ENCODE measurements at regions not wholly inside any gene's neighbourhood (a gene's known extent, or its start where the extent isn't known, plus 50 kb on each side); places are given as distances from the start of the nearest gene placed in this dataset.
"Not testable (repeated sequence)": the region's sequence is repeated elsewhere in the genome, so short reads cannot be mapped to it uniquely, and the experiment has no call there.

DNA sequence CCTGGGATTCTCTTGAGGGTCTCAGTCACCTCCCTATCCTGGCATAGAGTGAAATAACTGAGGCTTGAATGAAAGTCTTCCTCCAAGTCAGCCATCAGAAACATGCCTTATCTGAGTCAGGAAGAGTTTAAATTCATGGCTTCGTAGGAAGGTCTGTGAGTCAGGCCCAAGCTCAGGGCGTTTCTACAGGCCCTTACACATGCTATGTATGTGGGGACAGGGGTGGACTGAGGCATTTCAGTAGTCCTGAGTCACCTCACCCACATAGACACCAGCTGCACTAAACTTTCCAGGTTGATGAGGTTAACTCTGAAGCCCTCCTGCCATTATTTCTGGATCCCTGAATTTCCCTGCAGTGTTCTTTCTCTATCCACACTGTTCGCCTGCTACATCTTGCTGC is 134.6 kb upstream of the RCN1 start:
- DNase-seq, result no peak

DNA sequence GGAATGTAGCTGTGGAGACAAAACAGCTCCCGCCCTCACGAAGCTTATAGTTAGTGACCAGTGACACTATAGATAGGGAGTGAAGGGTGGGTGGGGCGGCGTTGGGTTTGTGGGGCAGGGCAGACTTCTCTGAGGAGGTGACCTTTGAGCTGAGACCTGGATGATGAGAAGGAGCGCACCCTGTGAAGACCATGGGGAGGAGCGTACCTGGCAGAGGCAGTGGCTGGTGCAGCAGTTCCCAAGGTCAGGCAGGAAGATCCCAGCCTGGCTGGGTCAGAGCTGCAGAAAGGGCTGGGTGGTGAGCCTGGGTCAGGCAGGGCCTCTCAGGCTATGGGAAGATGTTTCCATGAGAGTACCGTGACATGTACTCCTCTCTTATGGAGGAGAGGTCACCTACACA is 135.0 kb upstream of the RCN1 start:
- DNase-seq, result no peak

DNA sequence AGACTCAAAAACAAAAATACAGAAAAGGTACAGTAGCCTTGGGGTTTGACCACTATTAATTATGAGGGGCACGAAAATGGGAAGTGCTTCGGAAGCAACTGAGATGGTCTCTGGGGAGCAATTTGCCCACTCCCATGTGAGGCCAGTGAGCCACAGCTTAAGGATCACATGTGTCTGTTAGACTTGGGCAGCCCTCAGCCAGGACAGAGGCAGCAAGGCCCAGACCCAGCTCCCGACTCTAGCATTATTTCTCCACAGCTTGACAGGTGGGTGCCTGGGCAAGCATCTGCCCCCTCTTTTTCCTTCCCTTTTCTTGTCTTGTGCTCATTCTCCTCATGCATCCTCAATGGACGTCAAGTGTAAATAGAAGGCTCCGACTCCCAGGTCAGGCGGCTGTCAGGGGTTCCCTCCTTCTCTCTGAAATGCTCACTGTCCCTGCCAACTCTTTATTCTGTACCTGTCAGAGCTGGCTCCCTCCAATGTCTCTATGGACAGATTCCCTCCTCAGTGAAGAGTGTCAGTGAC is 137.0 kb upstream of the RCN1 start:
- DNase-seq, result no peak

DNA sequence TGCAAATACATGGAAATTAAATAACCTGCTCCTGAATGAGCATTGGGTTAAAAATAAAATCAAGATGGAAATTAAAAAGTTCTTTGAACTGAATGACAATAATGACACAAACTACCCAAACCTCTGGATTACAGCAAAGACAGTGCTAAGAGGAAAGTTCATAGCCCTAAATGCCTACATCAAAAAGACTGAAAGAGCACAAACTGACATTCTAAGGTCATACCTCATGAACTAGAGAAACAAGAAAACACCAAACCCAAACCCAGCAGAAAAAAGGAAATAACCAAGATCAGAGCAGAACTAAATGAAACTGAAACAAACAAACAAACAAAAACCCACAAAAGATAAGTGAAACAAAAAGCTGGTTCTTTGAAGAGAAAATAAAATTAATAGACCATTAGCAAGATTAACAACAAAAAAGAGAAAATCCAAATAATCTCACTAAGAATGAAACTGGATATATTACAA is 138.6 kb upstream of the PAX6 start:
- DNase-seq, result not testable (repeated sequence)

DNA sequence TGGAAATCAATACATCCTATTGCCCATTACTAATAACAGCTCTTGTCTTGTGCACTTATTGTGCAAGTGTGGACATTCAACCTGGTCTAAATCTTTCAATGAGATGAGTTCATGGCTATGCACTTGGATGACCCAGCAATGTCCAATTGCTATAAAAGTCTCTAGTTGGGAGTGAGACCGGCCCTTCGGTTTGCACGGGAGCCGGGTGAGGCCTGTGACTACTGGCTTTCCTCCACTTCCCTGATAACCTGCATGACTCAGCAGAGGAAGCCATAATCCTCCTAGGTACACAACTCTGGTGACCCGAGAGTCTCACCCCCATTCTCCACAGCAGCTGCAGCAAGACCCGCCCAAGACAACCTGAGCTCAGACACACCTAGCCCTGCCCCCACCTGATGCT is 135.9 kb upstream of the PAX6 start:
- DNase-seq, result no peak

DNA sequence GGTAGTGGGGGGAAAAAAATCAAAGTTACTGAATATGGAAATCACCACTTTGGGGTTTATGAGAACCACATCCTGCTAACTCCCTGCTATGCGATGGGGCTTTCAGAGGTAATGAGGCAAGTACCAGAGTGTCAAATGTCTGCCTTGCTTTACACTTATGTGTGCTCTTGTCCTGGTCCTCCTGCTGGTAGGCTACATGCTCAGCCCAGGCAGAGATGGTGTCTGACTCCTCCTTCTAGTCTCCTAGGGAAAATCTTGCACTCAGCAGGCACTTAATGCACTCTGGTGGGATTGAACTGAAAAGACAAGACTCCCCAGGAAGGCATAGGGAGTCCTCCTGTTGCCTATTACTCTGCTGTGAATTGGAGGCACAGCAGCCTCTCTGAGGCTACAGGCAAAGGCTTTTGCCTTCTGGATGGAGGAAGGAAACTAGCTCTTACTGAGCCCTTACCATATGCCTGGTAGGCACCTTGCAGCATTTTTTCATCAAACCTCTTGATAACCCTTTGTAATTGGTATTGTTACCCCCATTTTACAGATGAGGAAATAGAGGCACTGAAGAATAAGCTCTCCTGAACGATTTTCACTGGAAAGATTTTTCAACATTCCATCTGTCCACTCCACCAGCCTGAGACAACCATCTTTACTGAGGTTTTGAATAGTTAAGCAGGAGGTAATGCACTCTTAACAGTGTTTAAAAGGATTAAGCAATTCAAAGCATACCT is 132.1 kb upstream of the PAX6 start:
- DNase-seq, result no peak

DNA sequence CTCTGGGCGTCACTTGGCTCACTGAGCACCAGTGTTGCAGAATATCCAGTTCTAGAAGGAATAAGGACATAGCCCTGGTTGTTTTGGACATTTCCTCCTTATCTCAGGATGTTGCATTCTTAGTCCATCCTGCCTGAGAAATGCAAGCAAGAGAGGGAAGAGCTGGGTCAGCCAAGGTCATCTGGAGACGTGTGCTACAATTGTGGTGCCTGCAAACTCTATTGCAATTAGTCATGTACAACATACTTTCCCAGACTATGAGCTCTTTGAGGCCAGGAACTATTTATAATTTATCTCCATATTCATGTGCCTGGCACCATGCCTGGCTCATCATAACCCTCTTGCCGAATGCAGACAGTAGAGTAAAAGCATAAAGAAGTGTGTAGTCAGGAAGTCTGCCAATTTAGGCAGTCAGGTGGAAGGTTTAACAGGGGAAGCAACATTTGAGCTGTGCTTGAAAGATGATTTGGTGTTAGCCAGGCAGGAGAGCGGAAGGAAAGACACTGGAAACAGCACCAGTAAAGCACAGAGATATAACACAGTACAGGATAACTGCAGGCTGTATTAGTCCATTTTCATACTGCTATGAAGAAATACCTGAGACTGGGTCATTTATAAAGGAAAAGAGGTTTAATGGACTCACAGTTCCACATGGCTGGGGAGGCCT is 129.4 kb upstream of the PAX6 start:
- no peak for DNase-seq

DNA sequence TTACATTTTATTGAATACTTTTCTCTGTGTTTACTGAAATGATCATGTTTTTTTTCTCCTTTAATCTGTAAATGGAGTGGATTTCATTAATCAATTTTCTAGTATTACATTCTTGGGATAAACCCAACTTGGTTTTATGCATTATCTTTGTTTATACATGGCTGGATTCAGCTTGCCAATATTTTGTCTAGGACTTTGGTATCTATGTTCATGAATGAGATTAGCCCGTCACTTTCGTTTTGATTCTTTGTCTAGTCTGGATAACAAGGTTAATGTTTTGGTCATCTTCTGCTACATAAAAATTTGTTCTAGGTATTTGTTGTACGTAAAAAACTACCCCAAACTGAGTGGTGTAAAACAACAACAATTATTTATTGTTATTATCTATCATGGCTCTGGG is 127.9 kb upstream of the PAX6 start:
- DNase-seq, result no peak

DNA sequence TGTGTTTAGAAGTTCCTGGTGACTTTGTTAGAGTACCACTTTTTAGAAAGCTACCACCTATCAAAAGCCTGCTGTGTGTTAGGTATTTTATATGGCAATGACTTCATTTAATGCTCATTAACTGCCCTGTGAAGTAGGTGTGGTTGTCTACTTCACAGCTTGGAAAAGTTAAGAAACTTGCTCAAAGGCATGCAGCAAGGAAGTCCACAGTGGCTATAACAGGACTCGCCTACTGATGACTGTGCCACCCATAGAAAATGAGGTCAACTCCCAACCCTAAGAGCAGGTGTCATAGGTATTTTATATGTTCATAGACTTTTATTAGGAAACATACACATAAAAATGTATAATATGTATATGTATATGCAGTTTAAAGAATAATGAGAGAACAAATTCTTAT is 125.2 kb upstream of the PAX6 start:
- DNase-seq, result no peak

DNA sequence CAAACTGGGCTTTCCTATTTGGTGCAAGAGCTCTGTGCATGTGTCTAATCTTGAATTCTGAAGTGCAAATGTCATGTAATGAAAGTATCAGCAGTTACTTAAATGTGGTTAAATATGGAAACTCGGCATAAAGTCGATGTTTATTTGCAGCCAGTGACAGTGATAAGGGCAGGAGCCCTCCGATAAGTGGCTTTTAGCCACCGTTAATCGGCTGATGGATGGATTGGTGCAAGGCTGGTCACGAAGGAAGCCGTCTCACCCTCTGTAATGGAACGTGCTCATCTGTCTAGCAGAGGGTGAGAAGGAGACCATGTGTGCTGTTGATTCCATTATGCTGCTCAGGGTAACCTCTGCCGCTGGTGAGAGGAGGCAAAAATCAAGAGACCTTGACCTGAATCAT is 121.8 kb upstream of the PAX6 start:
- DNase-seq, result no peak

DNA sequence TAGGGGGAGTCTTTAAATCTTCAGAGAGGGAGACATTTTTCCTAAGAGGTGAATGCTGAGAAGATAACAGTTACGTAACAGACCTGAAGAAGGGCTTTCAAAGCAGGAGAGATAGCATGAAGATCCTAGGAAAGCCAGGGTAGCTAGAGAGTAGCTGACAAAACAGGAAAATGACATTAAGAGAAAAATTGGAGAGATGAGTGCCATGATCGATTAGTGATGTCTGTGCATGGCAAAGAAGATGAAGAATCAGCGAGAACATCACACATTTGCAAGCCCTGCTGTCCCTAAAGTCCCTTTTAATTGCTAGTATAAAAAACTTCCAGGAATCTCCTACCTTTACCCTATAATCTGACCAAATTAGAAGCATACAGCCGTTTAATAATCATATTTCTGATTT is 116.9 kb upstream of the PAX6 start:
- no peak for DNase-seq

DNA sequence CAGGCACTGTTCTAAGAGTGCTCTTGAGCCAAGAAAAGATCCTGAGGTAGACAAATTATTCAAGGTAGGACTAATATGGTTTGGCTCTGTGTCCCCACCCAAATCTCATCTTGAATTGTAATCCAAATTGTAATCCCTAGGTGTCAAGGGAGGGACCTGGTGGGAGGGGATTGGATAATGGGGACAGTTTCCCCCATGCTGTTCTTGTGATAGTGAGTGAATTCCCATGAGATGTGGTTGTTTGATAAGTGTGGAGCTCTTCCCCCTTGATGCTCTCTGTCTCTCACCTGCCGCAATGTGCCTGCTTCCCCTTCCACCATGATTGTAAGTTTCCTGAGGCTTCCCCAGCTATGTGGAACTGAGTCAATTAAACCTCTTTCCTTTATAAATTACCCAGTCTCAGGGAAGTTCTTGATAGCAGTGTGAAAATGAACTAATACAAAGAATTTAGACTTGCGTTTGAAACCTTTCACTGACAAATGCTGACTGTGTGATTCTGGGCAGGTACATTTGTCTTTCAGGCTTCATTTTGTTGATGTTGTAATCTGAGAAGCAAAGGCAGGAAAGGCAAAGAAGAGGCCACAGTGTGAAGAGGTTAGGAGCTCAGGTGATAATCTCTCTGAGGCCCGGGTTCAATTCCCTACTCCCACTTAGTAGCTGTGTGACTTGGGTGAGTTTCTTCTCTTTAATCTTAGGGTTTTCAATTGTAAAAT is 115.8 kb upstream of the PAX6 start:
- DNase-seq, result no peak

DNA sequence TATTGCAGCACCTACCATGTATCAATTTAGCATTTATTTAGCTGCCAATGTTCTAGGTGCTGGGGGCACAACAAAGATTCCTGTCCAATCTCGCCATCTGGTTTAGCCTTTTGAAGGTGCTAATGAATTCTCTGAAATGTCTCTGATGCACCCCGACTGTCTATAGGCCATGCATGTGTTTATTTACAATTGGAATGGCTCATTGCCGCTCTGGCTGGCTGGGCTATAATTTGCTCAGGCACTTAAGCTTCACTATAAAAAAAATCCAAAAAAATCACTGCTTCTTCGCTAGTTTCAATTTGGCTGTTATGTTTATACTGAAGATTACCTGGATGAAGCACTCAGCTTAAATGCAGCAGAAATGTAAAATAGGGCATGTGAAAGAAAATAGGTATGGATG is 115.0 kb upstream of the PAX6 start:
- no peak for DNase-seq

DNA sequence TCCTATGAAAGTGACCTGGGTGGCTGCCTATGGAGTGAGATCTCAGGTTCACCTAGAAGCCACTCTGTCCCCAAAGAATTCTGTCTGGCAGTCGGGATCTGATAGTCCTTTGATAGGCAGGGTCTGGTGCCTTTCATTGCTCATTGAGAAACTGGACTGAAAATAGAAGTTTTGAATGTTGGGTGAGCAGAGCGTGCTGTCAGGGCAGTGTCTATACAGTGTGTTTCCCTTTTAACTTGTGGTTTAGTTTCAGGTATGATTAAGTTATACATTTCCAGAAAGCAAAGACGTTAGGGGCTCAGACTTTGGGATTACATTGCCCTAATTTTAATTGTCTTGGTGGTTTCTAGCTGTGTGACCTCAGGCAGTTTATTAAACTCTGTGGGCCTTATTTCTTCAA is 111.3 kb upstream of the PAX6 start:
- no peak for DNase-seq

DNA sequence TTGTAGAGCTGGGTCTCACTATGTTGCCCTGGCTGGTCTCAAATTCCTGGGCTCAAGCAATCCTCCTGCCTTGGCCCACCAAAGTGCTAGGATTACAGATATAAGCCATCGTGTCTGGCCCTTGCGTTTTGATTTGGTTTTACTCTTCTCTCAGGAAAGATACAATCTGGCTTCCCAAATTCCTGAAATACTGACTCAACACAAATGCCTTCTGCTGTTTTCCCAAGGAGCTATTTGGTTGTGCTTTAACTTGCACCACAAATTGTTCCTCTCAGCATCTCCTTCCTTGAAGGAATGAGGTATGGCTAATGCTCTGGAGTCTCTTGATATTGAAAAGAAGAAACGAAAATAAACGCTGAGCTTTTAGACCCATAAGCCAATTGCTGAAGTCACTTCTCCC is 110.0 kb upstream of the PAX6 start:
- DNase-seq, result no peak

DNA sequence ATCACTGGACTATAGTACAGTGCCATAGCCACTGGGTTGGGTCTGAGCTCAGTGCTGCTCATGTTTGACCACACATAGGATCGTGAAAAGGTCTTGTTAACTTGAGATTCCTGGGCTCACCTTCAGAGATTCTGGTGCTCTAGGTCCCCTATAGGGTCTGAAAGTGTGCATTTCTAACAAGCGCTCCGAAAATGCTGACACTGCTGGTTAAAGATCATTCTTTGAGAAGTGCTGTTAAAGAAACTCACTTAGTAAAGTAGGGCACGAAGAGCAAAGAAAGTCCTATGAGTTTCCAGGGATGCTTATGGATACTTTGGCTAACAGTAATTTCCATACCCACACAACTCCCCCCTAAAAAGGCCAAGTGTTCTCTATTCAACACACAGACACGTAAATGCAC is 108.1 kb upstream of the PAX6 start:
- no peak for DNase-seq

DNA sequence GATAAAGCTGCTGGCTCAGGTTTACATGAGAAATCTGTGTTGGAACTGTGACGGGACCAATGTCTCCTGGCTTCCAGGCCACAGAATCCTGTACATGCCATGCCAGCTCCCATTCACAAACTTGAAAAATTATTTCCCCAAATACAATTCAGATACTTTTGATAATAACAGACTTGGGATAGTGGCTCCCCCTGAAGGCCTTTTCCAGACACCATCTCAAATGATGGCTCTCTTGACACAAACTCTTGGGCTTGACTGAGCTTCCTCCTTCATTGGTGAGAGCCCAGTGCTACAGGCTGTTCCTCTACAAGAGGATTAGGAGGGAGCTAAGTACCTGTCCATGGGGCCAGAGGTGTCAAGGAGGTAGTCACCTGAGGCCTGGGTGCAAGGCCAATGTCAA is 104.7 kb upstream of the PAX6 start:
- DNase-seq, result no peak

DNA sequence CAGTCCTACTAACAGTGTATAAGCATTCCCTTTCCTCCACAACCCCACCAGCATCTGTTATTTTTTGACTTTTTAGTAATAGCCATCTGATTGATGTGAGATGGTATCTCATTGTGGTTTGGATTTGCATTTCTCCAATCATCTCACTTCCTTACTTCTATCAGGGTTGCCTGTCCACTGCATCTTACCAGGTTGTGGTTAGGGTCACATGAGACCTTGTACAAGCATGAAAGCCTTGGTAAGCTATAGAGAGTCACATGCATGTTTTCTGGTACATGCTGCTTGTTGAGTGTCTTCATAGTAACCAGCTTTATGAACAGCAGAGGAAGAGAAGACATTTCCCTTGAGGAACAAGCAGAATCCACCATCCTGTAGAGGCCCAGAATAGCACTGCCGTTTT is 102.9 kb upstream of the PAX6 start:
- no peak for DNase-seq

DNA sequence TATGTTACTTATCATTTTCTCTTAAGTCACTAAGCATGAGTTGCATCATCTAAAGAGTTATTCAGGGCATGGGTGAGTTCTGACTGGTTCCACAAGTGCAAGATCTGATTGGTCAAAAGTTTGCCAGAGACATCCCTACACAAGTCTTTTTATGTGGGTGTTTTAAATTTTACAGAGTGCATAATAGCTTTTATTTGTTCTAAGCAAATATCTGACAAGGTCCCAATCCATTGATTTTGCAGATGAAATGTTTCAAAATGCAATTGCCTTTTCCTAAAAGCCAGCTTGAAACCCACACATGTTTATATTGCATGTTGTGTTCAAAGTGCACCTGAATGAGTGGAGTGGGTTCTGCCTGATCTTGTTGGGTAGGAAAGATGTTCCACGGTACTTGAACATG is 101.7 kb upstream of the PAX6 start:
- no peak for DNase-seq

DNA sequence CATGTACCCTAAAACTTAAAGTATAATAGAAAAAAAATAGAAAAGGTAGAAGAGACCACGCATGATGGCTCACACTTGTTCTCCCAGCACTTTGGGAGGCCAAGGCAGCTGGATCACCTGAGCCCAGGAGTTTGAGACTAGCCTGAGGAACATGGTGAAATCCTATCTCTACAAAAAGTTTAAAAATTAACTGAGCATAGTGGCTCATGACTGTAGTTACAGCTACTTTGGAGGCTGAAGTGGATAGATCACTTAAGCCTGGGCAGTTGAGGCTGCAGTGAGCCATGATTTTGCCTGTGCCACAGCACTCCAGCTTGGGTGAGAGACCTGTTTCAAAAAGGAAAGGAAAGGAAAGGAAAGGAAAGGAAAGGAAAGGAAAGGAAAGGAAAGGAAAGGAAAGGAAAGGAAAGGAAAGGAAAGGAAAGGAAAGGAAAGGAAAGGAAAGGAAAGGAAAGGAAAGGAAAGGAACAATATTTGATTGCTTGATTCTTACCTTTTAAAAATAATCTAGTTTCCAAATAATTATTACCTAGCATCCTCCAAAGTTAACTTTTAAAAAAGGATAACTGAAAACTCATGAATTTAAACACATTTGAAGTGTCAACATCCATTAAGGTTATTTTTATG is 99.9 kb upstream of the PAX6 start:
- no peak for DNase-seq

DNA sequence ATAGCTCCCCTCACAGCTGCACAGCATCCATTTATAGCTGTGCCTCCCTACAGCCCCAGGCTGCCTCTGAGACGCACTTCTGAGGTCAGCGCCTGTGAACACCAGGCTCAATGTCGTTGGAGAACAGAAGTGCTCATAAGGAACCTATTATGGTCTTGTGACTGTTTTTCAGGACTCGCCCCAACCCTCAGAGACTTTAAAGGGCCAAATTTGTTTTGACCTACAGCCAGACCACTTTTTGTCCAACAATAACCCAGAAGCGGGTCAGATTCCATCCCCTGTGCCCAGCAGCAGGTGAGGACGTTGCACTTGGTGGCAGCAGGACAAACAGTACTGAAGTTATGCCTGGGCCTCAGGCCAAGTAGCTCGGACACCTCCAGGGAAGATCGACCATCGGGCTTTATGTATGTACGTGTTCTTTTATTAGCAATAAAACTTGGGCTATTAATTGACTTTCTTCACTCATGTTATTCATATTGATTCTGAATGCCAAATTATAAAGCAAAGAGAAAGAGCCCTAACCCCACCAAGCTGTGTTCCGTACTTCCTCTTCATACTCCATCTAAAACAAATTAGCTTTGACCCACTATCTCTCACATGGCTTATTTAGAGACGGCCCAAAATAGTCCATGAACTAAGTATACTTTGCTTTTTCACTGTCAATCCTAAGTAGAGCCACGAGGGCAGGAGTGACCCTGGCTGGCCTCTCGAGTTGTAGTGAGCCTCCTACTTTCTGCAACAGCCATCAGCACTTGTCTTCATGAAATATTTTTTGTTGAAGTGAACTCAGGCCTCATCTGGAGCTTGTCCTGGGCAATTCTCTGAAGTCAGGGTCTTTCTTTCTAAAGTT is 92.3 kb upstream of the PAX6 start:
- DNase-seq, result no peak

DNA sequence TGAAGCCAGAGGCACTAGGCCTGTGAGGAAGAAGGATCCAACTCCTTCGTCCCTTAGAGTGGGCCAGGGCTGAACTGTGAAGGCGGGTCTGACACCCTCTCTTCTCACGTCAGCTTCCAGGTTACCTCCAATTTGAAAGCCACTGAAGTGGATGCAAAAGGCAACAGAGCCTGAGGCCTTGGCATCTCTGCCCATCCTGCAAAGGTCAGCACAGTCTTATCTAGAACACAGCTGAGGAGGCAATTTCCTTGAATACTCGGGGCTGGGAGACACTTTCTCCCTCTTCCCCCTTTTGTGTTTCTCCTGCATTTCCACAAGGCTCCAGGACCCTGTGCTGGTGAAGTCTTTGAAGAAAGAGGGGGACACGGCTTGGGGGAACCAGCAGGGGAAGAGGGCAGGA is 91.6 kb upstream of the PAX6 start:
- DNase-seq, result no peak

DNA sequence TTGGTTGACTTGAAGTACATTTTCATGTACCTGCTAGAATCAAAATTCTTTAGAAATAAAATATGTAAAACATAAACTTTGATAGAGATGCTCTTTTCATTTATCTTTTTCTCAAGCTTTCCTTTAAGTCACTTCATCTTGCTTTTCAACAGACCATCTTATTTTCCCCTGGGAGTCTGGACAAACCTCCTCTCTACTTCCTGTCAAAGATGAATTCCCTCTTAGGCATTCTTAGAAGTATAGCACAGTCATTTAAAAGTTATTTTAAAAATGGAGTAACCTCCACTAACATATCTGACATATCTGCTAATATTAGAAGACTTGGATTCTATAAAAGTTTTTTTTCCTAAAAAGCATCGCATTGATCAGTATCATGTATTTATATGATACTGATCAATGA is 84.8 kb upstream of the PAX6 start:
- no peak for DNase-seq

Data from NCI-H1105 treated with DMSO at 0.1 percent for 48 hours (cell line).